ENCODE measurements at regions not wholly inside any gene's neighbourhood (a gene's known extent, or its start where the extent isn't known, plus 50 kb on each side); places are given as distances from the start of the nearest gene placed in this dataset.

GRCh38 chr2:157931542-157931941 lies 55.4 kb upstream of the ACVR1 start:
- TF ChIP-seq, protein P1, sequence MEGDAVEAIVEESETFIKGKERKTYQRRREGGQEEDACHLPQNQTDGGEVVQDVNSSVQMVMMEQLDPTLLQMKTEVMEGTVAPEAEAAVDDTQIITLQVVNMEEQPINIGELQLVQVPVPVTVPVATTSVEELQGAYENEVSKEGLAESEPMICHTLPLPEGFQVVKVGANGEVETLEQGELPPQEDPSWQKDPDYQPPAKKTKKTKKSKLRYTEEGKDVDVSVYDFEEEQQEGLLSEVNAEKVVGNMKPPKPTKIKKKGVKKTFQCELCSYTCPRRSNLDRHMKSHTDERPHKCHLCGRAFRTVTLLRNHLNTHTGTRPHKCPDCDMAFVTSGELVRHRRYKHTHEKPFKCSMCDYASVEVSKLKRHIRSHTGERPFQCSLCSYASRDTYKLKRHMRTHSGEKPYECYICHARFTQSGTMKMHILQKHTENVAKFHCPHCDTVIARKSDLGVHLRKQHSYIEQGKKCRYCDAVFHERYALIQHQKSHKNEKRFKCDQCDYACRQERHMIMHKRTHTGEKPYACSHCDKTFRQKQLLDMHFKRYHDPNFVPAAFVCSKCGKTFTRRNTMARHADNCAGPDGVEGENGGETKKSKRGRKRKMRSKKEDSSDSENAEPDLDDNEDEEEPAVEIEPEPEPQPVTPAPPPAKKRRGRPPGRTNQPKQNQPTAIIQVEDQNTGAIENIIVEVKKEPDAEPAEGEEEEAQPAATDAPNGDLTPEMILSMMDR (conservative IDR thresholded peaks at IDR 0.05; ENCODE audit: low read depth, low read length), result no peak
- no peak for TF ChIP-seq EZH2 (IDR thresholded peaks at IDR 0.05; ENCODE audit: low read length, unreplicated experiment)
- no peak for TF ChIP-seq EZH2phosphoT487 (IDR thresholded peaks at IDR 0.05; ENCODE audit: borderline replicate concordance, low read length)

Measured in PC-3 (cell line).